ENCODE measurements at regions not wholly inside any gene's neighbourhood (a gene's known extent, or its start where the extent isn't known, plus 50 kb on each side); places are given as distances from the start of the nearest gene placed in this dataset.

GRCh38 chr5:10018201-10019069, 231.3 kb downstream of the ATPSCKMT start (continued):
- TF ChIP-seq RFX5 (IDR thresholded peaks at IDR 0.05; ENCODE audit: borderline replicate concordance, low read depth, low read length) (no peak), RAD21 (IDR thresholded peaks at IDR 0.05 in 1 of 2, conservative IDR thresholded peaks at IDR 0.05 in 1 of 2; ENCODE audit: low read depth in 2 of 2, low read length in 2 of 2) (no peak), TAF1 (IDR thresholded peaks at IDR 0.05; ENCODE audit: low read depth, low read length) (no peak), JUND (IDR thresholded peaks at IDR 0.05; ENCODE audit: low read length) (no peak), CEBPB (IDR thresholded peaks at IDR 0.05; ENCODE audit: low read depth, low read length) (no peak), POU5F1 (IDR thresholded peaks at IDR 0.05; ENCODE audit: low read depth, low read length) (no peak), USF2 (IDR thresholded peaks at IDR 0.05; ENCODE audit: low read length) (no peak)
